Activated CD8-positive, alpha-beta memory T cell treated with anti-CD3 and anti-CD28 coated beads for 36 hours (primary cell): ENCODE measurements at regions not wholly inside any gene's neighbourhood (a gene's known extent, or its start where the extent isn't known, plus 50 kb on each side); places are given as distances from the start of the nearest gene placed in this dataset.

Experiments used
- CTCF ChIA-PET: fragments of 350-600 bp; sonication (Branson Sonifier 250); formaldehyde crosslinking; loops from one replicate; lab custom pipeline; 2021; ENCODE audit warnings: antibody characterized with exemption; lab: Charles Lee
- POLR2A ChIA-PET: fragments of 350-600 bp; sonication (Branson Sonifier 250); formaldehyde crosslinking; loops from one replicate; lab custom pipeline; 2021; ENCODE audit warnings: antibody characterized with exemption; lab: Charles Lee

DNA sequence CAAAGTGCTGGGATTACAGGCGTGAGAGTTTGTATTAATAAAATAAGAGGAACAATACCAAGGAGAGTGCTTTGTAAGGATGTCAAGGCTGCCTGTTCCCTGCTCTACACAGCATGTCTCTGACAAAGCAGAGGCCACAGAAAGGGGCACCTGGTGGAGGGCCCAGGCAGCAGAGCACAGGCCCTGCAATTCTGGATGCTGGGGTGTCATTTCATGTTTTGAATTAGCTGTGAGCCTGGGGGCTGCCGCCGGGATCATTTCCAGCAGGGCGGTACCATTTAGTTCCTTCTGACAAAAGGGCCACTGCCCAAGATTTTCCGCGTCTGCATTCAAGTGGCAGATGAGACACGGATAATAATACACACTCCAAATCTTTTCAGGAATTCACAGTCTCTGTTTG is 396.9 kb downstream of the GADD45G start:
- POLR2A ChIA-PET: no interaction called here
- CTCF ChIA-PET: no interaction called here

- POLR2A ChIA-PET: no interaction called here
- CTCF ChIA-PET: no interaction called here
Measured at GRCh38 chr9:90002397-90003271, 397.8 kb downstream of the GADD45G start.

DNA sequence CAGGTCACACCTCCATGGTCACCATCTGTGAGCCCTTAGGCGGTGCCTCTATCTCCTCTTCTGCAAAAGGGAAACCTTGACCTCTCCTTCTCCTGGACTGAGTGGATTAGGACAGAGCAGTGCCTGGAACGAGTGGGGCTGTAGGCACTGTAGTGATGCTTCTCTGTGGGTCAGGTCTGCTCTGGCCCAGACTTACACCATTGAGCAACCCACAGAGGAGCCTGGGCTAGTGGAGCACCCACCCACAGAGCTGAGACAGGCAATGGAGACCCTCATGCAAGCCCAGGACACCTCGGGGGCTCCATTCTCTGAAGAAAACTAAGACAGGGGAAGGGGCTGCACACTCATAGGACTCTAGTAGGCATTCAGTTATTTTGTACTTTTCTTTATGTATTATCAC is 400.6 kb downstream of the GADD45G start:
- CTCF ChIA-PET: no interaction called here

DNA sequence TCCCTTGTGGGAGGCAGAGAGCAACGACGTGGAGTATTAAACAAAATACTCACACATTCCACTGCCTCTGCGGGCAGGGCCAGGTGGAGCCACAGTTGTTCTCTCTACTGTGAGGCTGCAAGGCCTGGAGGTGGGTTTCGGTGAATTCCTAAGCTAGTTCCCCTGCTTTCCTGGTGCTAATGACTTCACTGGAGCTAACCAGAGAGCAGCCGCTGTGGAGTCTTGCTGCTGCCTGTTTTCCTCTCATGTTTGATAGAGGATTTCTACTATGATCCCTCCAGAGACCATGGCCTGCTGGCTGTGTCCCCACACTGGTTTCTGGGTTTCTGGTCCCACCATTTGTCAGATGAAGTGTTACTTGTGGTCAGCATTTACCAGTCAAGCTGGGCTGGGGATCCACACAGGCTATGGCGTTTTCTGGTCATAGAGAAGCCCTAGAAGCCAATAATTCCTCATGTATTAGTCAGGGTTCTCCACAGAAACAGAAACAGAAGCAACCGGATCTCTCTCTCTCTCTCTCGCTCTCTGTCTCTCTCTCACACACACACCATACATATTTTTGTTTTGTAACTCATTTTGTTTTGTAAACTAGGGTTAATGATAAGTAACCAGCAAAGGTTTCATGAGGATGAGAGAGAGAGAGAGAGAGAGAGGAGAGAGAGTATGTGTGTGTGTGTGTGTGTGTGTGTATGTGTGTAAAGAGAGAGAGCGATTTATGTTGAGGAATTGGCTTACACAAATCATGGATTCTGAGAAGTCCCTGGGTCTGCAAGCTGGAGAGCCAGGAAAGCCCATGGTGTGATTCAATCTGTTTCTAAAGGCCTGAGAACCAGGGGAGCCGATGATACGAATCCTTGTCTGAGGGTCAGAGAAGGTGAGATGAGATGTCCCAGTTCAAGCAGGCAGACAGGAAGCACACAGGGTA is 403.0 kb downstream of the GADD45G start:
- ChIA-PET POLR2A (no interaction called here), CTCF (no interaction called here)

More for the DNA sequence above, 400.6 kb downstream of the GADD45G start:
- POLR2A ChIA-PET: no interaction called here

DNA sequence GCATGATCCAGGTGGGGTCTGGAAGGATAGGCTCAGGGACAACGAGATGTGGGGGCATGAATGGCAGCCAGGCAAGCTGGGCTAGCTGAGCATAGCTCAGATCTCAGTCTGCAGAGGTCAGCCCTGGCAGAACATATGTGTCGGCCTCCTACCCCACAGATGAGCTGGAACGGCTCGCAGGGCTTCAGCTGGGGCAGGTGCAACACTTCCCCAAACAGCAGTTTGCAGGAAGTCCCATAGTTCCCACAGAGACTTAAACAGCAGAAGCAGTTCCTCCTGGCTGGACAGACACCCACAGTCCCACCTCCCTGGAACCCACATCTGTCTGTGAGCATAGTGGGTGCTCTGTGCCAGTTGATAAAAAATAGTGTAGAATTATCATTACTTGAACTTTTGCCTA is 404.6 kb downstream of the GADD45G start:
- POLR2A ChIA-PET: no interaction called here
- CTCF ChIA-PET: no interaction called here

DNA sequence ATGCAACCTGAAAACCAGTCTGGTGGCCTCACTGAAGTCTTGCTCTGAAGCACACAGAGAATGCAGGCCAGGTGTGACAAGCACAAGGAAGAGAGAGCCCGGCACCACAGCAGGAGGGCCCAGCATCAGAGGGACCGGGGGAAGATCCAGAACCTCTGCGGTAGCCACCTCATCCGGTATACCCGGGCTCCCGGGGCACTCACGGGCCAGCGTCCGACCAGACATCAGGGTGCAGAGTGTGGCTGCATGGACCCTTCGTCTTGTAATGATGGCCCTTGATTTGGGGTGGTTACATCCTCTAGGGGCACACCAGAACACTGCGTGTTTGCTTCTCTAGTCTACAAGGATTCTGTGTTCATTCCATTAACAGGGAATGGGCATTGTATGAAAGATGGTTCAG is 406.0 kb downstream of the GADD45G start:
- ChIA-PET POLR2A (no interaction called here), CTCF (no interaction called here)

DNA sequence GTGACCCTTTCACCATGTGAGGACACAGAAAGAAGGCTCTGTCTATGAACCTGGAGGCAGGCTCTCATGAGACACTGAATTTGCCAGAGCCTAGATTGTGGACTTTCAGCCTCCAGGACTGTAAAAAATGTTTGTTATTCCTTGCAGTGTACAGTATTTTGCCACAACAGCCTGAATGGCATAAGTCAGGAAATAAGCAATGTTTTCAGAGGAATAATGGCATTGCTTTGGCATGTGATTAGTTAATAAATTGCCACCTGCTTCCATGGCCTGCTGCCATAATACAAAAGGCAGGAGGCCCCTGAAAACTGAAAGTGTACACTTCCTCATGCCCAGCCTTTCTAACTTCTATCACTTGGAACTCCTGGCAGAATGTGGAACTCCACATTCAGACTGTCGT is 408.1 kb downstream of the GADD45G start:
- ChIA-PET POLR2A (no interaction called here), CTCF (no interaction called here)

DNA sequence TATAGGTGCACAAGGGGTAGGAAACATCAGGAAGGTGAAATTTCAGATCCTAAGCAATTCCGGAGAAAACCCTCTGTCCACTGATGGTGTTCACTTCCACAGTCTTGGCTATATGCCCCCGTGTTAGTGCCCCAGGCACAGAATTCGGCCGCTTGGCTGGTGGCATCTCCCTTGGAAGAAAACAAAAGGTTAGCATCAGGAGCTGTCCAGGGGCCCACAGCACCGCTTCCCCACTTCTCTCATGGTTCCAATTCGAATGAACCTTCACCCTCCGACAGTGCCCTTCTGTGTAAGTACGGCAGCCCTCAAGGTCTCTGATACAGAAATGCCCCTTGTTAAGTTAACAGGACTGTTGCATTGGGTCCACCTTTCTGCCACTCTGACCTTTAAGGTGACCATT is 409.0 kb downstream of the GADD45G start:
- CTCF ChIA-PET: no interaction called here
- POLR2A ChIA-PET: no interaction called here

DNA sequence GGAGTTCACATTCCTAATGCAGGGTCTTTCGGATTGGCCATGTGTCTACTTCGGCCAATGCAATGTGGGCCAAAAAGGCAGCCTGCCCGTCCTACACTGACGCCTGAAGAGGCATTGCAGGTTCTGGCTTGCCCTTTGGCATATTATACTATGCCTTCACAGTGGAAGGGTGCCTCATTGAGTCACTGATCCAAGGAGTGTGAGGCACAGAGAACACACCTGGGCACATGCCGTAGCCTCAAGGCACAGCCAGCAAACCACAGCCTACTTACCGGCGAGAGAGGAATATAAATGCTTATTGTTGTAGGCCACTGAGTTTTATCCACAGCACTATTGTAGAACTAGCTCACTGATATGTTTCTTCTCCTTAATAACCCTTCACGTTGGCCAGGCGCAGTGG is 409.6 kb downstream of the GADD45G start:
- CTCF ChIA-PET: no interaction called here
- POLR2A ChIA-PET: no interaction called here

DNA sequence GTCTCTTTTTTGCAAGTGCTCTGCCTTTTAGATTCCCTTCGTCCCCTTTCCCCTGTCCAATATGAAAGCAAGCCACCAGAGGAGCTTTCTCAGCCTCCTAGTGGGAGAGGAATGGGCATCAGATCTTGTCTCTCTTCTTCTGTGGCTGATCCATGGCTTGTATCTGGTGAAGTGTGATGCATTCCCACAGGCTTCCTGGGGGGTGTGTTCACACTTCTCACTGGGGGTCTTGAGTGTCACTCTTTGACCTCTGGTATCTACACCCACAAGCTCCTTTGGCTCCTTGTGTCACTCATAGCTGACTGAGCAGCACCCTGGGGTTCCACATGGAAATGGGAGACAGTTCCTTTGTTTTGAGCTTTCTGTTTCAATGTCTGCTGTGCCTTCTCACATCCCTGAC is 411.5 kb downstream of the GADD45G start:
- POLR2A ChIA-PET: no interaction called here
- CTCF ChIA-PET: no interaction called here

GRCh38 chr9:90017679-90018078 is 412.9 kb downstream of the GADD45G start:
- CTCF ChIA-PET: interaction anchor here (1.6 kb wide), 1 partner anchor 424 kb away, joined by 4 read pairs; no protein-coding TSS in a partner anchor
- POLR2A ChIA-PET: interaction anchor here (0.6 kb wide), 1 partner anchor 29 kb away, joined by 4 read pairs; no protein-coding TSS in a partner anchor

- CTCF ChIA-PET: interaction anchor here (1.6 kb wide), 1 partner anchor 425 kb away, joined by 4 read pairs; no protein-coding TSS in a partner anchor
- POLR2A ChIA-PET: no interaction called here
Measured at GRCh38 chr9:90018688-90019087, 413.9 kb downstream of the GADD45G start.

DNA sequence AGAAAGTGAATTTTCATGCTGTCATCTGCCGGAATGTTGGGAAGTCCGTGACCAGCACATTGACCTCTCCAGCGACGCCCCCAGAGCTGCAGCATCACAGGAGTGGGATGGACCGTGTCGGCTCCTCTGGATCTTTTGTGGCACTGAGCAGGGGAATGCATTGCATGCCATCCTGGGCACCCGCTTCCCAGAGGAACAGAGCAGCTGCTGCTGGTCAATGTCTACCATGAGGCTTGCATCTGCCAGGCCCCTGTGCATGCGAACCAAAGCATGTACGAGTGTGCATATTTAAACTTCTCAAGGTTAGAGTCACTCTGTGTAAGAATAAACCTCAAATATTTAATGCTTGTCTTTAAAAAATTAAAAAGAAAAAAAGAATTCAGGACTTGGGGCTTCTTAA is 414.8 kb downstream of the GADD45G start:
- ChIA-PET POLR2A (no interaction called here), CTCF (no interaction called here)

- CTCF ChIA-PET: no interaction called here
- POLR2A ChIA-PET: no interaction called here
Measured at GRCh38 chr9:90020276-90020871, 415.6 kb downstream of the GADD45G start.

DNA sequence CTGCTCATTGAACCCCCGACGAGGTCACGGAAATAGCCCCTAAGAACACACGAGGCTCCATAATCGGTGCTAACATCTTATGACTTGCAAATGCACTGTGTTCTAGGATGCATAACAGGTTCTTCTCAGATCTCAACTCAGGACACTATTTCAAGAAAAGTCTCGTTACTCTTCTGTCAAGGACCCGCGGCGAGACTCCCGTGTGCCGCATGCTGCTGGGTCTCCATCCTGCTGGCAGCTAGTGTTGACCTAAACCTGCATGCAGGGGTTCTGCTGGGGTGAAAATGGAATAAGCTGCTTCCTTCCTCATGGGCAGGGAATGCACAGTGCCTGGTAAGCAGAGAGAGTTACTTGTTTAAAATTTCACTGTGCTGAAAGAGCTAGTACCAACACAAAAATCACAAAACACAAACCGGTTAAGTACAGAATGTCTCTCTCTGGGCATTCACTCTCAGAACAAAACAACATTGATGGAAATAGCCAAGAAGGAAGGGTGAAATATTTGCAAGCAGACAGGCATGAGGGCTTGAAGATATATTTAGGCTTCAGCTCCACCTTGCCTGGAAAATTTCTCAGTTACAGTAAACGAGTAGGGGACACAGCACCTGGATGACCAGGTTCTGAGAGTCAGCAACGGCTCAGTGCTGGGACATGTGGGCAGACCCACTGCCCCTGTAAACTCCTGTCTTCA is 416.5 kb downstream of the GADD45G start:
- ChIA-PET CTCF (interaction anchor here (0.6 kb wide), 1 partner anchor 446 kb away, joined by 3 read pairs; no protein-coding TSS in a partner anchor), POLR2A (no interaction called here)

GRCh38 chr9:90022474-90022873 is 417.7 kb downstream of the GADD45G start:
- ChIA-PET CTCF (interaction anchor here (0.6 kb wide), 1 partner anchor 392 kb away, joined by 3 read pairs; no protein-coding TSS in a partner anchor), POLR2A (no interaction called here)

DNA sequence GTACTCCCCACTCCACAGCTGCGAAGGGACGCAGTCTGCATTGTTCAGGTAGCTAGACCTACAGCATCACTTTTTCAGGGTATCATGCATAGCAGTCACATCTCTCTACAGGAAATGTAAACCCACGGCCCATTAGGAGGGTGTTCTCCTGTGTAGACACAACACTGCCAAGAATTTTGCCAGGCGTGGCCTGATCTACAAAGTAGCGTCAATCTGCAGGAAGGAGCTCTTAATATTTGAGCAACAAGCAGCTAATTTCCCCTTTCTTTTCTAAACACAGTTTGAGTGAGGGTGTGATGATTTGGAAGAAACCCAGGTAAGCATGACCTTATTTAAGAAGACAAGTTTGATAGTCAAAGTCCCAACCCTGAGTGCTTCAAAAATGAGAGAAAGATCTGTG is 419.0 kb downstream of the GADD45G start:
- ChIA-PET CTCF (no interaction called here), POLR2A (no interaction called here)

DNA sequence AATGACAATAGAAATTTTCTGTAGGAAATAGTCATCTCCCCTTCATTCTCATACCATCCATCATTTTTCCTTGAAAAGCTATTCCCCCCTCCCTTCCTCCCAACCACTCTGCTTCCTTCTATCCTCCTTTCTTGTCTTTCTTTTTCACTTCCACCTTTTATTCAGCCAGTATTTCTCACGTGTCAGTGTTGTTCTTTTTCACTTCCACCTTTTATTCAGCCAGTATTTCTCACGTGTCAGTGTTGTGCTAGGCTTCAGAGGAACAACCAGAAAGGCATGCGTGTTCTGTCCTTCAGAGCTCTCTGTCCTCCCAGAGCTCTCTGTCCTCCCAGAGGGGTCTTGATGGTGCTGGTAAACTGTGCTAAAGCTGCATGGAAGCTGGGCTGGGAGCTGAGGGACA is 419.6 kb downstream of the GADD45G start:
- POLR2A ChIA-PET: no interaction called here
- CTCF ChIA-PET: no interaction called here

DNA sequence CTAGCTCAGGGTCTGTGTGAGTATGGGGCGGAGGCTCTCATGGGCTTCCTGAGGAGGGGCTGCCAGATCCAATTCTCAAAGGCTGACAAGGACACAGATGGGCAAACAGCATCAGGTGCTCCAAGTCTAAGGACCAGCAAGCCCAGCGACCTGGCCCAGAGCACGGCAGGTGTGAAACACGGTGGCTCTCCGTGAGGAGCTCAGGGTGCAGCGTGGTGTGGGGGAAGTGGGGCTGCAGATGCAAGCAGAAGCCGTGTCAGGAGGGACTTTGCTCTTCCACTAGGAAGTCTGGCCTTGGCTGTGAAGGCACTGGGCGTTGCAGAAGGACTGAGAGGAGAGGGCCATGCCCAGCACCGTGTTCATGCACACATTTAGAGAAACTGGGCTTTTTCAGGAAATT is 420.0 kb downstream of the GADD45G start:
- CTCF ChIA-PET: no interaction called here

More for the DNA sequence above, 420.0 kb downstream of the GADD45G start:
- POLR2A ChIA-PET: no interaction called here
